GM12878 (cell line): ENCODE measurements at regions not wholly inside any gene's neighbourhood (a gene's known extent, or its start where the extent isn't known, plus 50 kb on each side); places are given as distances from the start of the nearest gene placed in this dataset.

Source experiments
- ATAC-seq: fragments of 200-7000 bp; cut with Tn5 transposase; 3 replicates; pipeline ENCODE4 v1.9.1; 2020; ENCODE audit warnings: mild to moderate bottlenecking, moderate library complexity
- BruUV-seq: library from RNA; stranded (reverse); fragments of 400-500 nt; replicated peaks from 2 replicates; lab custom pipeline; 2021; lab: Mats Ljungman, UMichigan
- CTCF ChIA-PET: fragments of 300-600 bp; sonication (Branson Sonifier 250); formaldehyde crosslinking; extraction: SDS; loops from one replicate; lab custom pipeline; 2021; ENCODE audit warnings: inconsistent platforms; lab: Yijun Ruan, JAX
- POLR2A ChIA-PET: fragments of 350-600 bp; formaldehyde crosslinking; extraction: SDS; loops from one replicate; lab custom pipeline; 2021; ENCODE audit warnings: inconsistent platforms; lab: Charles Lee
- RAD21 ChIA-PET: fragments of 300-600 bp; sonication (Branson Sonifier 250); formaldehyde crosslinking; loops from one replicate; lab custom pipeline; 2023; ENCODE audit warnings: antibody characterized with exemption; ENCODE audit not compliant: unreplicated experiment; lab: Charles Lee
- SMC1A ChIA-PET: fragments of 300-600 bp; sonication (Branson Sonifier 250); formaldehyde crosslinking; loops from one replicate; lab custom pipeline; 2023; ENCODE audit not compliant: unreplicated experiment, uncharacterized antibody; lab: Charles Lee
- DNase-seq: peaks from one replicate; pipeline ENCODE4 v3.0.0-alpha.2; 2011; ENCODE audit warnings: low read depth, low spot score
- FAIRE-seq: peaks from 3 replicates; lab custom pipeline; 2011; peaks lifted over from hg19 to GRCh38; lab: Jason Lieb, UNC
- H2AFZ ChIP-seq: 2 replicates; pipeline ENCODE4 v1.6.0; 2011; ENCODE audit warnings: low read depth, low read length, control low read depth; ENCODE audit not compliant: control insufficient read depth
- H3K27ac ChIP-seq: 2 replicates; pipeline ENCODE4 v1.5.1; 2011; ENCODE audit warnings: control low read depth; ENCODE audit not compliant: control insufficient read depth, insufficient read depth
- H3K27me3 ChIP-seq, 2 experiments: replicated peaks in 1 of 2; 2 replicates each; pipeline versions ENCODE4 v1.6.0 to v1.6.1; 2011; ENCODE audit warnings: low read length in 1 of 2; ENCODE audit not compliant: control insufficient read depth in 2 of 2, insufficient read depth in 2 of 2
- H3K36me3 ChIP-seq, 2 experiments: 2 replicates each; pipeline ENCODE4 v1.5.1; 2011; ENCODE audit warnings: low read length in 1 of 2; ENCODE audit not compliant: control insufficient read depth in 2 of 2, insufficient read depth in 2 of 2
- H3K4me1 ChIP-seq: 2 replicates; pipeline ENCODE4 v1.6.1; 2011; ENCODE audit warnings: mild to moderate bottlenecking, low read length, moderate library complexity, mixed read lengths; ENCODE audit not compliant: control insufficient read depth, insufficient read depth
- H3K4me2 ChIP-seq: 2 replicates; pipeline ENCODE4 v1.6.0; 2011; ENCODE audit warnings: control low read depth; ENCODE audit not compliant: control insufficient read depth, insufficient read depth
- H3K4me3 ChIP-seq: fragments of 200-600 bp; sonication (generic); 2 replicates; pipeline ENCODE4 v1.5.1; 2016
- H3K79me2 ChIP-seq: 2 replicates; pipeline ENCODE4 v1.6.0; 2011; ENCODE audit warnings: low read length; ENCODE audit not compliant: control insufficient read depth, insufficient read depth
- H3K9ac ChIP-seq: 2 replicates; pipeline ENCODE4 v1.8.0; 2011; ENCODE audit warnings: low read length, control low read depth, mixed read lengths; ENCODE audit not compliant: control insufficient read depth, insufficient read depth
- H3K9me3 ChIP-seq: replicated peaks from 3 replicates; pipeline ENCODE4 v1.5.1; 2011; ENCODE audit warnings: mild to moderate bottlenecking, low read length; ENCODE audit not compliant: control insufficient read depth, insufficient read depth
- H4K20me1 ChIP-seq: 2 replicates; pipeline ENCODE4 v1.6.0; 2011; ENCODE audit not compliant: control insufficient read depth, insufficient read depth
- ATF7 ChIP-seq: fragments of 450-650 bp; IDR thresholded peaks from 2 replicates; pipeline ENCODE4 v1.6.1; 2016; ENCODE audit warnings: low read depth, mild to moderate bottlenecking
- IRF4 ChIP-seq: IDR thresholded peaks from 2 replicates; pipeline ENCODE4 v1.6.1; 2011; ENCODE audit warnings: low read depth, low read length
- NFIC ChIP-seq: IDR thresholded peaks from 2 replicates; pipeline ENCODE4 v1.6.1; 2012; ENCODE audit warnings: low read depth, mild to moderate bottlenecking, inconsistent platforms, low read length, moderate library complexity
- NFYA ChIP-seq: IDR thresholded peaks from 2 replicates; pipeline ENCODE4 v1.6.1; 2011; ENCODE audit warnings: low read depth, mild to moderate bottlenecking, low read length, improper control_type of control experiment, borderline replicate concordance
- SMC3 ChIP-seq: IDR thresholded peaks from 2 replicates; pipeline ENCODE4 v1.6.1; 2011; ENCODE audit warnings: low read length, improper control_type of control experiment, borderline replicate concordance
- TCF3 ChIP-seq: IDR thresholded peaks from 2 replicates; pipeline ENCODE4 v1.6.1; 2012; ENCODE audit warnings: low read depth, mild to moderate bottlenecking, low read length, borderline replicate concordance; ENCODE audit not compliant: insufficient read depth
- WGBS: methylation state at CpG from one replicate; pipeline ENCODE4 v1.1.6; 2016; ENCODE audit warnings: low lambda C conversion rate; ENCODE audit not compliant: insufficient replicate concordance, insufficient coverage; ENCODE audit errors: missing lambda C conversion rate; 5-methylcytosine and 5-hydroxymethylcytosine counted together
- in situ Hi-C: fragments of 300-500 bp; cut with MboI; formaldehyde crosslinking; loops from 9 replicates; pipeline ENCODE4 v1.14.3; 2018; ENCODE audit warnings: mixed read lengths
- intact Hi-C: fragments of 100-400 bp; cut with micrococcal nuclease; formaldehyde crosslinking; loops from one replicate; pipeline ENCODE4 v1.14.2; 2022; ENCODE audit not compliant: unreplicated experiment
- TF ChIP-seq, protein P1 (sequence below): fragments of 450-650 bp; IDR thresholded peaks from 2 replicates; pipeline ENCODE4 v1.6.1; 2017; ENCODE audit warnings: mild to moderate bottlenecking, low read depth, inconsistent platforms; ENCODE audit not compliant: poor library complexity, severe bottlenecking

DNA sequence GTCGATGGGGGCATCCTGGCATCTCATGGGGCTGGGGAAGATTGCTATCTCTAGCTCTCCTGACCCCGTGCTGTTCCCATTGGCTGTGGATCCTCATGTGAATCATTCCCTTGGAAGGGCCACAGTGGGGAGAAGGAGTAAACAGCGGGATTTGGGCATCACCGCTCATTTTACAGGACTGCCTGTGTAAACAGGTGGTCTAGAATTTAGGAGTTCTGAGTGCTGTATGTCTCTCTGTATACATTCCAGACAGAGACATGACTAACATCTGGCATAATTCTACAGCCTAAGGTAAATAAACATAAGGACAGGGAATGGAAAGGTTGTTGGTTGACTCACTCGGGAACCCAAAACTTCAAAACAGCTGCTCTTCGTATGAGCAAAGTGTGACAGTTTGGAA lies 92.7 kb downstream of the COPS8 start:
- H3K79me2 ChIP-seq: no peaks in the 10 kb centered on the region
- no peaks in the 10 kb centered on the region for H3K36me3 ChIP-seq
- BruUV-seq: no TSS peak
- DNase-seq (no peak), FAIRE-seq (no peak), ATAC-seq (no peak)
- no peak overlapping the region for H3K4me2 ChIP-seq
- in situ Hi-C loops: no loop called here
- no peaks in the 10 kb centered on the region for H3K4me1 ChIP-seq
- ChIA-PET RAD21 (no interaction called here), CTCF (no interaction called here), POLR2A (no interaction called here), SMC1A (no interaction called here)
- no peak for TF ChIP-seq TCF3
- TF ChIP-seq SMC3: no peak
- TF ChIP-seq IRF4: no peak
- no peak for TF ChIP-seq ATF7
- TF ChIP-seq NFIC: no peak
- TF ChIP-seq, protein P1, sequence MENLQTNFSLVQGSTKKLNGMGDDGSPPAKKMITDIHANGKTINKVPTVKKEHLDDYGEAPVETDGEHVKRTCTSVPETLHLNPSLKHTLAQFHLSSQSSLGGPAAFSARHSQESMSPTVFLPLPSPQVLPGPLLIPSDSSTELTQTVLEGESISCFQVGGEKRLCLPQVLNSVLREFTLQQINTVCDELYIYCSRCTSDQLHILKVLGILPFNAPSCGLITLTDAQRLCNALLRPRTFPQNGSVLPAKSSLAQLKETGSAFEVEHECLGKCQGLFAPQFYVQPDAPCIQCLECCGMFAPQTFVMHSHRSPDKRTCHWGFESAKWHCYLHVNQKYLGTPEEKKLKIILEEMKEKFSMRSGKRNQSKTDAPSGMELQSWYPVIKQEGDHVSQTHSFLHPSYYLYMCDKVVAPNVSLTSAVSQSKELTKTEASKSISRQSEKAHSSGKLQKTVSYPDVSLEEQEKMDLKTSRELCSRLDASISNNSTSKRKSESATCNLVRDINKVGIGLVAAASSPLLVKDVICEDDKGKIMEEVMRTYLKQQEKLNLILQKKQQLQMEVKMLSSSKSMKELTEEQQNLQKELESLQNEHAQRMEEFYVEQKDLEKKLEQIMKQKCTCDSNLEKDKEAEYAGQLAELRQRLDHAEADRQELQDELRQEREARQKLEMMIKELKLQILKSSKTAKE: no peak
- no peak for TF ChIP-seq NFYA
- H3K9ac ChIP-seq: no peak overlapping the region
- H2AFZ ChIP-seq: no peak overlapping the region
- H3K9me3 ChIP-seq: no peaks in the 10 kb centered on the region; the same call in 2 of the 3 replicates
- no peaks in the 10 kb centered on the region; a peak in 2 of 4 replicates for H3K27me3 ChIP-seq
- no peak overlapping the region for H3K27ac ChIP-seq
- H3K4me3 ChIP-seq: no peak overlapping the region
- intact Hi-C loops: no loop called here
- 49% methylated on average over 6 of the region's 6 CpGs for WGBS
- no peaks in the 10 kb centered on the region for H4K20me1 ChIP-seq
